Naive thymus-derived CD4-positive, alpha-beta T cell (primary cell): ENCODE measurements at regions not wholly inside any gene's neighbourhood (a gene's known extent, or its start where the extent isn't known, plus 50 kb on each side); places are given as distances from the start of the nearest gene placed in this dataset.
"Not testable (repeated sequence)": the region's sequence is repeated elsewhere in the genome, so short reads cannot be mapped to it uniquely, and the experiment has no call there.

Source experiments
- ATAC-seq: fragments of 150-1000 bp; cut with Tn5 transposase; 2 replicates; pipeline ENCODE4 v1.10.0; 2021; ENCODE audit warnings: mild to moderate bottlenecking, moderate library complexity
- CTCF ChIA-PET: fragments of 350-600 bp; sonication (Branson Sonifier 250); formaldehyde crosslinking; loops from one replicate; lab custom pipeline; 2021; ENCODE audit warnings: antibody characterized with exemption; lab: Charles Lee
- POLR2A ChIA-PET: fragments of 350-600 bp; sonication (Branson Sonifier 250); formaldehyde crosslinking; loops from one replicate; lab custom pipeline; 2021; ENCODE audit warnings: antibody characterized with exemption, inconsistent platforms; lab: Charles Lee
- DNase-seq, 9 donors: peaks; one replicate each; pipeline versions ENCODE4 v3.0.0 to v3.0.0-alpha.2; 2020 to 2022; ENCODE audit warnings: mixed read lengths in 1 of 9
- H3K27ac ChIP-seq: one replicate; pipeline ENCODE4 v1.7.0; 2013; ENCODE audit warnings: mild to moderate bottlenecking, low read depth, low read length, moderate library complexity
- H3K27me3 ChIP-seq, 2 donors: one replicate each; pipeline ENCODE4 v1.7.0; 2013; ENCODE audit warnings: low read length in 2 of 2, mild to moderate bottlenecking in 2 of 2, moderate library complexity in 2 of 2; ENCODE audit not compliant: control insufficient read depth in 2 of 2, insufficient read depth in 2 of 2
- H3K36me3 ChIP-seq, 3 experiments: 1 replicate in 2 of 3; 2 replicates in 1 of 3; pipeline ENCODE4 v1.7.0; 2013; ENCODE audit warnings: low read length in 3 of 3, mild to moderate bottlenecking in 3 of 3, moderate library complexity in 1 of 3; ENCODE audit not compliant: insufficient read depth in 3 of 3, control insufficient read depth in 2 of 3
- H3K4me1 ChIP-seq, 2 donors: one replicate each; pipeline ENCODE4 v1.7.0; 2013; ENCODE audit warnings: low read length in 2 of 2, mild to moderate bottlenecking in 2 of 2, moderate library complexity in 1 of 2; ENCODE audit not compliant: control insufficient read depth in 2 of 2, insufficient read depth in 2 of 2
- H3K4me3 ChIP-seq: 2 replicates; pipeline ENCODE4 v1.7.0; 2013; ENCODE audit warnings: mild to moderate bottlenecking, low read length
- H3K9me3 ChIP-seq, 3 experiments: 1 replicate in 2 of 3; 2 replicates in 1 of 3; pipeline ENCODE4 v1.7.0; 2013; ENCODE audit warnings: low read length in 3 of 3; ENCODE audit not compliant: control insufficient read depth in 2 of 3
- H3K27ac Mint-ChIP-seq, 9 donors: one replicate each; pipeline ENCODE4 v1.8.0; 2020 to 2022; ENCODE audit warnings: mixed read lengths in 9 of 9, mild to moderate bottlenecking in 8 of 9, moderate library complexity in 5 of 9, inconsistent platforms in 2 of 9
- H3K27me3 Mint-ChIP-seq, 5 donors: one replicate each; pipeline ENCODE4 v1.8.0; 2021 to 2022; ENCODE audit warnings: mixed read lengths in 5 of 5, mild to moderate bottlenecking in 1 of 5
- H3K36me3 Mint-ChIP-seq, 5 donors: one replicate each; pipeline ENCODE4 v1.8.0; 2020 to 2022; ENCODE audit warnings: mixed read lengths in 5 of 5, mild to moderate bottlenecking in 3 of 5, inconsistent platforms in 1 of 5
- H3K4me1 Mint-ChIP-seq, 7 donors: one replicate each; pipeline ENCODE4 v1.8.0; 2020 to 2022; ENCODE audit warnings: mixed read lengths in 7 of 7, mild to moderate bottlenecking in 3 of 7, inconsistent platforms in 1 of 7
- H3K4me3 Mint-ChIP-seq, 10 donors: one replicate each; pipeline ENCODE4 v1.8.0; 2020 to 2022; ENCODE audit warnings: mild to moderate bottlenecking in 10 of 10, mixed read lengths in 10 of 10, moderate library complexity in 6 of 10, inconsistent platforms in 2 of 10
- H3K9me3 Mint-ChIP-seq, 11 donors: one replicate each; pipeline ENCODE4 v1.8.0; 2020 to 2022; ENCODE audit warnings: mixed read lengths in 11 of 11, mild to moderate bottlenecking in 4 of 11, inconsistent platforms in 1 of 11, moderate library complexity in 1 of 11
- intact Hi-C, 2 donors: fragments of 100-400 bp; cut with micrococcal nuclease; formaldehyde crosslinking; loops; one replicate each; pipeline ENCODE4 v1.15.1; 2023

GRCh38 chr15:79743032-79743431 lies 153.8 kb downstream of the MTHFS start:
- intact Hi-C loops, result no loop called here
- DNase-seq (no peak), ATAC-seq (no peak)

GRCh38 chr15:79744485-79744884 lies 152.3 kb downstream of the MTHFS start:
- intact Hi-C loops, H3K36me3 ChIP-seq, DNase-seq, H3K36me3 Mint-ChIP-seq, H3K4me1 ChIP-seq, H3K9me3 ChIP-seq, POLR2A ChIA-PET, H3K27me3 ChIP-seq, H3K4me3 Mint-ChIP-seq, ATAC-seq, CTCF ChIA-PET, H3K27me3 Mint-ChIP-seq, H3K27ac Mint-ChIP-seq, H3K4me3 ChIP-seq, H3K4me1 Mint-ChIP-seq, H3K27ac ChIP-seq: not testable (repeated sequence)
- peaks cover 0 to 14% (median 6%) of the 10 kb centered on the region in 11 donors for H3K9me3 Mint-ChIP-seq

More at GRCh38 chr15:79743032-79743431, 153.8 kb downstream of the MTHFS start:
- ChIA-PET POLR2A (no interaction called here), CTCF (no interaction called here)
- Mint-ChIP-seq H3K4me1 (no peaks in the 10 kb centered on the region), H3K9me3 (peaks cover 0 to 13% (median 5%) of the 10 kb centered on the region in 11 donors), H3K36me3 (no peaks in the 10 kb centered on the region), H3K27me3 (peaks cover 0 to 8% (median 4%) of the 10 kb centered on the region in 5 donors), H3K4me3 (no peak overlapping the region), H3K27ac (no peak overlapping the region)
- no peaks in the 10 kb centered on the region for H3K36me3 ChIP-seq
- H3K27ac ChIP-seq, result no peak overlapping the region
- H3K4me3 ChIP-seq, result no peak overlapping the region
- H3K4me1 ChIP-seq, result no peaks in the 10 kb centered on the region
- no peaks in the 10 kb centered on the region for H3K27me3 ChIP-seq
- no peaks in the 10 kb centered on the region for H3K9me3 ChIP-seq

- H3K36me3 Mint-ChIP-seq, result peaks cover 0 to 4% (median 0%) of the 10 kb centered on the region in 5 donors
Measured at GRCh38 chr15:79756365-79756764, 140.4 kb downstream of the MTHFS start.

GRCh38 chr15:79765081-79765480 lies 131.7 kb downstream of the MTHFS start:
- ATAC-seq (no peak), DNase-seq (no peak)
- no peaks in the 10 kb centered on the region for H3K36me3 ChIP-seq
- Mint-ChIP-seq H3K27me3 (peaks cover 18 to 33% (median 23%) of the 10 kb centered on the region in 5 donors), H3K9me3 (peaks cover 0 to 23% (median 10%) of the 10 kb centered on the region in 11 donors), H3K4me3 (no peak overlapping the region), H3K27ac (no peak overlapping the region), H3K36me3 (peaks cover 0 to 4% (median 0%) of the 10 kb centered on the region in 5 donors), H3K4me1 (no peaks in the 10 kb centered on the region)
- H3K4me1 ChIP-seq, result no peaks in the 10 kb centered on the region
- CTCF ChIA-PET, result no interaction called here
- no peaks in the 10 kb centered on the region for H3K27me3 ChIP-seq
- intact Hi-C loops, result no loop called here
- POLR2A ChIA-PET, result no interaction called here
- H3K4me3 ChIP-seq, result no peak overlapping the region
- no peak overlapping the region for H3K27ac ChIP-seq
- peaks cover 0 to 3% (median 0%) of the 10 kb centered on the region in 3 experiments for H3K9me3 ChIP-seq

More at GRCh38 chr15:79756365-79756764, 140.4 kb downstream of the MTHFS start:
- H3K27me3 ChIP-seq, result no peaks in the 10 kb centered on the region
- ATAC-seq, result no peak
- H3K4me1 ChIP-seq, result no peaks in the 10 kb centered on the region
- H3K36me3 ChIP-seq, result no peaks in the 10 kb centered on the region
- no peak overlapping the region for H3K4me3 ChIP-seq
- ChIA-PET CTCF (no interaction called here), POLR2A (no interaction called here)
- H3K27me3 Mint-ChIP-seq, result peaks cover 0 to 42% (median 10%) of the 10 kb centered on the region in 5 donors
- no peak overlapping the region for H3K27ac ChIP-seq
- H3K27ac Mint-ChIP-seq, result no peak overlapping the region
- H3K9me3 Mint-ChIP-seq, result peaks cover 0 to 14% (median 7%) of the 10 kb centered on the region in 11 donors
- H3K9me3 ChIP-seq, result no peaks in the 10 kb centered on the region
- no peaks in the 10 kb centered on the region for H3K4me1 Mint-ChIP-seq
- DNase-seq, result no peak
- intact Hi-C loops, result no loop called here
- H3K4me3 Mint-ChIP-seq, result no peak overlapping the region

- ChIA-PET CTCF (no interaction called here), POLR2A (no interaction called here)
- H3K36me3 ChIP-seq, result no peaks in the 10 kb centered on the region
- no peaks in the 10 kb centered on the region for H3K4me1 ChIP-seq
- no peaks in the 10 kb centered on the region for H3K36me3 Mint-ChIP-seq
- ATAC-seq (no peak), DNase-seq (peak in 1 of 9 donors; percentile 2)
- H3K4me3 Mint-ChIP-seq, result no peak overlapping the region
- no peak overlapping the region for H3K4me3 ChIP-seq
- H3K4me1 Mint-ChIP-seq, result no peaks in the 10 kb centered on the region
- H3K9me3 ChIP-seq, result no peaks in the 10 kb centered on the region
- peaks cover 0 to 9% (median 0%) of the 10 kb centered on the region in 11 donors for H3K9me3 Mint-ChIP-seq
- no peak overlapping the region for H3K27ac ChIP-seq
- no peak overlapping the region for H3K27ac Mint-ChIP-seq
- intact Hi-C loops, result loop anchor here in 1 of 2 donors (1.0 kb wide), 1 partner anchor 224 kb away; no protein-coding TSS in a partner anchor
- H3K27me3 Mint-ChIP-seq, result peaks cover 10 to 18% (median 16%) of the 10 kb centered on the region in 5 donors
- no peaks in the 10 kb centered on the region for H3K27me3 ChIP-seq
Measured at GRCh38 chr15:79769069-79769481, 127.7 kb downstream of the MTHFS start.

- ChIA-PET CTCF (no interaction called here), POLR2A (no interaction called here)
Measured at GRCh38 chr15:79769933-79770759, 126.7 kb downstream of the MTHFS start.

More at GRCh38 chr15:79769933-79770759, 126.7 kb downstream of the MTHFS start:
- no peaks in the 10 kb centered on the region for H3K4me1 Mint-ChIP-seq
- DNase-seq (no peak), ATAC-seq (no peak)
- Histone ChIP-seq H3K27me3 (no peaks in the 10 kb centered on the region), H3K9me3 (no peaks in the 10 kb centered on the region), H3K4me3 (no peak overlapping the region), H3K4me1 (no peaks in the 10 kb centered on the region), H3K36me3 (no peaks in the 10 kb centered on the region), H3K27ac (no peak overlapping the region)
- no peaks in the 10 kb centered on the region for H3K36me3 Mint-ChIP-seq
- peaks cover 0 to 7% (median 0%) of the 10 kb centered on the region in 11 donors for H3K9me3 Mint-ChIP-seq
- no peak overlapping the region for H3K4me3 Mint-ChIP-seq
- peaks cover 4 to 13% (median 7%) of the 10 kb centered on the region in 5 donors for H3K27me3 Mint-ChIP-seq
- no peak overlapping the region for H3K27ac Mint-ChIP-seq
- intact Hi-C loops, result loop anchor here in 1 of 2 donors (1.0 kb wide), 1 partner anchor 223 kb away; no protein-coding TSS in a partner anchor
